ENCODE measurements at regions not wholly inside any gene's neighbourhood (a gene's known extent, or its start where the extent isn't known, plus 50 kb on each side); places are given as distances from the start of the nearest gene placed in this dataset.

- no peaks in the 10 kb centered on the region for H3K9me3 ChIP-seq
- no peaks in the 10 kb centered on the region for H3K4me1 ChIP-seq (ENCODE audit: low read depth)
- no peaks in the 10 kb centered on the region for H3K36me3 ChIP-seq (ENCODE audit: low read depth)
- no peak for ATAC-seq
- TF ChIP-seq CTCF (IDR thresholded peaks at IDR 0.05): no peak
- DNase-seq: no peak
- intact Hi-C loops (cut with DNase I, micrococcal nuclease): no loop called here
- no peak overlapping the region for H3K4me3 ChIP-seq
These were observed 66.7 kb upstream of the OLFM1 start for GRCh38 chr9:135020481-135021392.

GRCh38 chr9:135021393-135021789, 66.1 kb upstream of the OLFM1 start:
- Histone ChIP-seq H3K4me1 (ENCODE audit: low read depth) (no peaks in the 10 kb centered on the region), H3K9me3 (no peaks in the 10 kb centered on the region), H3K4me3 (no peak overlapping the region), H3K36me3 (ENCODE audit: low read depth) (no peaks in the 10 kb centered on the region)
- intact Hi-C loops (cut with DNase I, micrococcal nuclease): no loop called here
- DNase-seq: no peak
- ATAC-seq: no peak
- TF ChIP-seq CTCF (IDR thresholded peaks at IDR 0.05): no peak

GRCh38 chr9:135022191-135022870, 65.1 kb upstream of the OLFM1 start:
- Histone ChIP-seq H3K4me3 (no peak overlapping the region), H3K36me3 (ENCODE audit: low read depth) (no peaks in the 10 kb centered on the region), H3K4me1 (ENCODE audit: low read depth) (no peaks in the 10 kb centered on the region), H3K9me3 (no peaks in the 10 kb centered on the region)
- TF ChIP-seq CTCF (IDR thresholded peaks at IDR 0.05): no peak
- ATAC-seq: no peak
- DNase-seq: no peak
- intact Hi-C loops (cut with DNase I, micrococcal nuclease): no loop called here

GRCh38 chr9:135023088-135023785, 64.2 kb upstream of the OLFM1 start:
- Histone ChIP-seq H3K36me3 (ENCODE audit: low read depth) (no peaks in the 10 kb centered on the region), H3K4me1 (ENCODE audit: low read depth) (no peaks in the 10 kb centered on the region), H3K4me3 (no peak overlapping the region), H3K9me3 (no peaks in the 10 kb centered on the region)
- DNase-seq: no peak
- intact Hi-C loops (cut with DNase I, micrococcal nuclease): no loop called here
- ATAC-seq: no peak
- no peak for TF ChIP-seq CTCF (IDR thresholded peaks at IDR 0.05)

GRCh38 chr9:135023786-135024405, 63.6 kb upstream of the OLFM1 start:
- intact Hi-C loops (cut with DNase I, micrococcal nuclease): no loop called here
- TF ChIP-seq CTCF (IDR thresholded peaks at IDR 0.05): no peak
- Histone ChIP-seq H3K4me1 (ENCODE audit: low read depth) (no peaks in the 10 kb centered on the region), H3K4me3 (no peak overlapping the region), H3K9me3 (no peaks in the 10 kb centered on the region), H3K36me3 (ENCODE audit: low read depth) (no peaks in the 10 kb centered on the region)
- DNase-seq (no peak), ATAC-seq (no peak)

Data from mucosa of descending colon (tissue), 3 donors.